GM19239 (cell line): ENCODE measurements at regions not wholly inside any gene's neighbourhood (a gene's known extent, or its start where the extent isn't known, plus 50 kb on each side); places are given as distances from the start of the nearest gene placed in this dataset.

Experiments
- DNase-seq: peaks from one replicate; pipeline ENCODE4 v3.0.0; 2011; ENCODE audit warnings: low spot score; ENCODE audit not compliant: insufficient read length
- FAIRE-seq: peaks from 2 replicates; lab custom pipeline; 2011; peaks lifted over from hg19 to GRCh38; lab: Jason Lieb, UNC

- FAIRE-seq (no peak), DNase-seq (no peak)
Measured at GRCh38 chr9:19732441-19732951, 56.3 kb downstream of the SLC24A2 start.

- FAIRE-seq (no peak), DNase-seq (no peak)
Measured at GRCh38 chr9:19728101-19728500, 60.7 kb downstream of the SLC24A2 start.

GRCh38 chr9:19725970-19726369 lies 62.9 kb downstream of the SLC24A2 start:
- DNase-seq (no peak), FAIRE-seq (no peak)

GRCh38 chr9:19720377-19720776 lies 68.5 kb downstream of the SLC24A2 start:
- FAIRE-seq, result no peak

GRCh38 chr9:19703702-19704101 lies 85.1 kb downstream of the SLC24A2 start:
- FAIRE-seq (no peak), DNase-seq (no peak)

More at GRCh38 chr9:19720377-19720776, 68.5 kb downstream of the SLC24A2 start:
- no peak for DNase-seq

GRCh38 chr9:19701991-19702390 lies 86.8 kb downstream of the SLC24A2 start:
- no peak for FAIRE-seq
- no peak for DNase-seq

- no peak for FAIRE-seq
- no peak for DNase-seq
Measured at GRCh38 chr9:19701274-19701673, 87.6 kb downstream of the SLC24A2 start.

- FAIRE-seq, result no peak
- no peak for DNase-seq
Measured at GRCh38 chr9:19700699-19701098, 88.1 kb downstream of the SLC24A2 start.

GRCh38 chr9:19699756-19700155 lies 89.1 kb downstream of the SLC24A2 start:
- FAIRE-seq, result no peak

GRCh38 chr9:19698960-19699359 lies 89.9 kb downstream of the SLC24A2 start:
- DNase-seq, result no peak
- no peak for FAIRE-seq

More at GRCh38 chr9:19699756-19700155, 89.1 kb downstream of the SLC24A2 start:
- no peak for DNase-seq

GRCh38 chr9:19694601-19695000 lies 94.2 kb downstream of the SLC24A2 start:
- FAIRE-seq (no peak), DNase-seq (no peak)

- FAIRE-seq (no peak), DNase-seq (no peak)
Measured at GRCh38 chr9:19690128-19690527, 98.7 kb downstream of the SLC24A2 start.

GRCh38 chr9:19689328-19690101 lies 99.3 kb downstream of the SLC24A2 start:
- no peak for DNase-seq
- no peak for FAIRE-seq

- FAIRE-seq (no peak), DNase-seq (no peak)
Measured at GRCh38 chr9:19683715-19684114, 105.1 kb downstream of the SLC24A2 start.

- DNase-seq, result no peak
- no peak for FAIRE-seq
Measured at GRCh38 chr9:19682397-19682796, 106.4 kb downstream of the SLC24A2 start.

GRCh38 chr9:19681846-19682245 lies 107.0 kb downstream of the SLC24A2 start:
- no peak for FAIRE-seq
- no peak for DNase-seq

- FAIRE-seq, result no peak
- DNase-seq, result no peak
Measured at GRCh38 chr9:19677924-19678323, 110.9 kb downstream of the SLC24A2 start.

- DNase-seq (no peak), FAIRE-seq (no peak)
Measured at GRCh38 chr9:19675492-19675891, 113.3 kb downstream of the SLC24A2 start.

GRCh38 chr9:19666575-19666974 lies 122.3 kb downstream of the SLC24A2 start:
- FAIRE-seq, result no peak
- DNase-seq, result no peak

GRCh38 chr9:19665146-19665863 lies 123.5 kb downstream of the SLC24A2 start:
- FAIRE-seq, result peak; percentile 89
- DNase-seq, result peak; percentile 17

GRCh38 chr9:19663570-19663969 lies 125.3 kb downstream of the SLC24A2 start:
- FAIRE-seq (no peak), DNase-seq (no peak)
